Transverse colon (tissue), 3 donors: ENCODE measurements at regions not wholly inside any gene's neighbourhood (a gene's known extent, or its start where the extent isn't known, plus 50 kb on each side); places are given as distances from the start of the nearest gene placed in this dataset.

Source experiments
- CTCF ChIP-seq, 5 experiments: fragments of 200-600 bp in 3 of 5; fragments of 450-650 bp in 2 of 5; sonication (generic) in 3 of 5; IDR thresholded peaks; 1 replicate in 2 of 5; 2 replicates in 3 of 5; pipeline ENCODE4 v1.5.1; 2016 to 2017; ENCODE audit warnings: antibody characterized with exemption in 5 of 5, inconsistent platforms in 3 of 5, mild to moderate bottlenecking in 2 of 5, moderate library complexity in 1 of 5
- EP300 ChIP-seq: sonication (generic); formaldehyde crosslinking; IDR thresholded peaks from one replicate; pipeline ENCODE4 v1.6.1; 2017; ENCODE audit warnings: antibody characterized with exemption, low read depth
- POLR2A ChIP-seq: fragments of 450-650 bp; IDR thresholded peaks from one replicate; pipeline ENCODE4 v1.6.1; 2016; ENCODE audit warnings: antibody characterized with exemption, mild to moderate bottlenecking, moderate library complexity

- TF ChIP-seq CTCF (IDR thresholded peaks at IDR 0.05) (no peak), POLR2A (no peak), EP300 (no peak)
Observed at GRCh38 chr19:16015805-16016173, 60.5 kb upstream of the TPM4 start.
